ENCODE measurements at regions not wholly inside any gene's neighbourhood (a gene's known extent, or its start where the extent isn't known, plus 50 kb on each side); places are given as distances from the start of the nearest gene placed in this dataset.

GRCh38 chr4:170278460-170278859 lies 188.7 kb upstream of the AADAT start:
- TF ChIP-seq, protein P1, sequence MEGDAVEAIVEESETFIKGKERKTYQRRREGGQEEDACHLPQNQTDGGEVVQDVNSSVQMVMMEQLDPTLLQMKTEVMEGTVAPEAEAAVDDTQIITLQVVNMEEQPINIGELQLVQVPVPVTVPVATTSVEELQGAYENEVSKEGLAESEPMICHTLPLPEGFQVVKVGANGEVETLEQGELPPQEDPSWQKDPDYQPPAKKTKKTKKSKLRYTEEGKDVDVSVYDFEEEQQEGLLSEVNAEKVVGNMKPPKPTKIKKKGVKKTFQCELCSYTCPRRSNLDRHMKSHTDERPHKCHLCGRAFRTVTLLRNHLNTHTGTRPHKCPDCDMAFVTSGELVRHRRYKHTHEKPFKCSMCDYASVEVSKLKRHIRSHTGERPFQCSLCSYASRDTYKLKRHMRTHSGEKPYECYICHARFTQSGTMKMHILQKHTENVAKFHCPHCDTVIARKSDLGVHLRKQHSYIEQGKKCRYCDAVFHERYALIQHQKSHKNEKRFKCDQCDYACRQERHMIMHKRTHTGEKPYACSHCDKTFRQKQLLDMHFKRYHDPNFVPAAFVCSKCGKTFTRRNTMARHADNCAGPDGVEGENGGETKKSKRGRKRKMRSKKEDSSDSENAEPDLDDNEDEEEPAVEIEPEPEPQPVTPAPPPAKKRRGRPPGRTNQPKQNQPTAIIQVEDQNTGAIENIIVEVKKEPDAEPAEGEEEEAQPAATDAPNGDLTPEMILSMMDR (IDR thresholded peaks at IDR 0.05; ENCODE audit: low read depth, low read length, missing control alignments), result no peak
- no peak for DNase-seq (ENCODE audit: low read depth)
- no peak overlapping the region for H3K4me3 ChIP-seq (ENCODE audit: low read depth, low read length)

GRCh38 chr4:170274616-170275015 lies 184.9 kb upstream of the AADAT start:
- no peak for DNase-seq (ENCODE audit: low read depth)
- H3K4me3 ChIP-seq (ENCODE audit: low read depth, low read length), result no peak overlapping the region
- TF ChIP-seq, protein P1 (IDR thresholded peaks at IDR 0.05; ENCODE audit: low read depth, low read length, missing control alignments), result no peak

- H3K4me3 ChIP-seq (ENCODE audit: low read depth, low read length), result no peak overlapping the region
- TF ChIP-seq, protein P1 (IDR thresholded peaks at IDR 0.05; ENCODE audit: low read depth, low read length, missing control alignments), result no peak
- no peak for DNase-seq (ENCODE audit: low read depth)
These were observed 183.2 kb upstream of the AADAT start for GRCh38 chr4:170272959-170273358.

- H3K4me3 ChIP-seq (ENCODE audit: low read depth, low read length), result no peak overlapping the region
- TF ChIP-seq, protein P1 (IDR thresholded peaks at IDR 0.05; ENCODE audit: low read depth, low read length, missing control alignments), result no peak
- no peak for DNase-seq (ENCODE audit: low read depth)
These were observed 182.0 kb upstream of the AADAT start for GRCh38 chr4:170271723-170272122.

- TF ChIP-seq, protein P1 (IDR thresholded peaks at IDR 0.05; ENCODE audit: low read depth, low read length, missing control alignments), result no peak
- no peak for DNase-seq (ENCODE audit: low read depth)
- no peak overlapping the region for H3K4me3 ChIP-seq (ENCODE audit: low read depth, low read length)
These were observed 180.9 kb upstream of the AADAT start for GRCh38 chr4:170270628-170271027.

DNA sequence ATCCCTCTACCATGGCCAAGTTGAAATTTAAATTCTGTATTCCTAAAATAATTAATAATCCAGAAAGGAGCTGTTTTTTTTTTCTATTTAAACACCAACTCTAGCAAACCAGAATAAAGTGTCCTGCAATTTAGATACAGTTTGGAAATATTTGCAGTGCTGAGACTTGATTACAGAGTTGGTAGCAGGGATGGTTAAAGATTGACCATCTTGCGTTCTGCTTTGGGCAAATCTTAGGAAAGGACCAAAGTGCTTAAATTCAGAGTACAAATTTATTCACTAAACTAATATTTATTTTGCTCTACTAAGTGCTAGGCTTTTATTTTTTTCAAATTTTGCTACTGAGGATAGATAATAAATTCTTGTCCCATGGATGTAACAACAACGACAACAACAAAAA lies 180.2 kb upstream of the AADAT start:
- TF ChIP-seq, protein P1 (IDR thresholded peaks at IDR 0.05; ENCODE audit: low read depth, low read length, missing control alignments), result no peak
- DNase-seq (ENCODE audit: low read depth), result no peak
- no peak overlapping the region for H3K4me3 ChIP-seq (ENCODE audit: low read depth, low read length)

DNA sequence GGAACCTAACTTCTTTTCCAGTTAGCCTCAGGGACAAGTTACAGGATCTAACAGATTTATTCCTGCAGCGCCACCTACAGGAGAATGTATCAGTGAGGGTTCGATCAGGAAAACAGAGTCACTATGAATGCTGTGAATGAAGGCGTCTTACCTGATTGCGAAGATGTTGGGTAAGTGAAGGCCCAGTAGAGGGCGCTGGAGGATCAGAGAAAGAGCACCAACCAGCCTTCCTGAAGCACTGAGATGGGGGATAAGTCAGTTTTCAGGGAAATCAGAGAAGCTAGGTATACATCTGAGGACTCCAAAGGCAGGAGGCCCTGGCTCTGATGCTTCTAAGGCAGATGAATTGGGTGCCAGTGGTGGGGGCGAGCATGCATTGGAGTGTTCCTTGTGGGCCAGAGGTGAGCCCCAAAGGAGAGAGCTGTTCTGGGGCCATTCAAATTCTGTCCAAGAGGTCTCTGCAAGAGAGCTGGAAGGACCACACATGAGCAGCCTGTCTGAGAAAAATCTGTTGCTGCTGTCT lies 169.9 kb upstream of the AADAT start:
- peak; percentile 69 for DNase-seq (ENCODE audit: low read depth)
- no peak overlapping the region for H3K4me3 ChIP-seq (ENCODE audit: low read depth, low read length)
- TF ChIP-seq, protein P1 (IDR thresholded peaks at IDR 0.05; ENCODE audit: low read depth, low read length, missing control alignments), result peak; percentile 81
